ENCODE measurements at regions not wholly inside any gene's neighbourhood (a gene's known extent, or its start where the extent isn't known, plus 50 kb on each side); places are given as distances from the start of the nearest gene placed in this dataset.

DNA sequence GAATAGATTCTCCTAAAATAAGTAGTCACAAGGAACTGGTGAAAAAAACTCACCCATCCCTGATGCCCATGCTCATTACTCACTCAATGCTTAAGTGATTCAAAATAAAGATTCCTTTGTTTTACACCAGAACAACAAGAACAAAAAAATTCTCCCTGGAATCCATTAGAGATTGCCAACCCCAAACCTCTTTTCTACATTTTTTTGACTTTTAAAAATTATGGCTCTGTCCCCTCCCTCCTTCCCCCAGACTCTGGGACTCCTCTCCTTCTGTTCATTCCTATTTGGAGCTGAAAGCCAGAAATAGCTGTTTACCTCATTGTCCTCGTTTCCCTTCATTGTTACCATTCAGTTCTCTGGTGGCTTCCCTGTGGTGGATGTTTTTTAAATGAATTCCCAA is 63.2 kb upstream of the FHIP2A start:
- no peak for TF ChIP-seq POLR2AphosphoS5 (IDR thresholded peaks at IDR 0.05)
- TF ChIP-seq, protein P1, sequence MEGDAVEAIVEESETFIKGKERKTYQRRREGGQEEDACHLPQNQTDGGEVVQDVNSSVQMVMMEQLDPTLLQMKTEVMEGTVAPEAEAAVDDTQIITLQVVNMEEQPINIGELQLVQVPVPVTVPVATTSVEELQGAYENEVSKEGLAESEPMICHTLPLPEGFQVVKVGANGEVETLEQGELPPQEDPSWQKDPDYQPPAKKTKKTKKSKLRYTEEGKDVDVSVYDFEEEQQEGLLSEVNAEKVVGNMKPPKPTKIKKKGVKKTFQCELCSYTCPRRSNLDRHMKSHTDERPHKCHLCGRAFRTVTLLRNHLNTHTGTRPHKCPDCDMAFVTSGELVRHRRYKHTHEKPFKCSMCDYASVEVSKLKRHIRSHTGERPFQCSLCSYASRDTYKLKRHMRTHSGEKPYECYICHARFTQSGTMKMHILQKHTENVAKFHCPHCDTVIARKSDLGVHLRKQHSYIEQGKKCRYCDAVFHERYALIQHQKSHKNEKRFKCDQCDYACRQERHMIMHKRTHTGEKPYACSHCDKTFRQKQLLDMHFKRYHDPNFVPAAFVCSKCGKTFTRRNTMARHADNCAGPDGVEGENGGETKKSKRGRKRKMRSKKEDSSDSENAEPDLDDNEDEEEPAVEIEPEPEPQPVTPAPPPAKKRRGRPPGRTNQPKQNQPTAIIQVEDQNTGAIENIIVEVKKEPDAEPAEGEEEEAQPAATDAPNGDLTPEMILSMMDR (IDR thresholded peaks at IDR 0.05) = no peak

Measured in breast epithelium (tissue), 3 donors.